ENCODE measurements at regions not wholly inside any gene's neighbourhood (a gene's known extent, or its start where the extent isn't known, plus 50 kb on each side); places are given as distances from the start of the nearest gene placed in this dataset.

DNA sequence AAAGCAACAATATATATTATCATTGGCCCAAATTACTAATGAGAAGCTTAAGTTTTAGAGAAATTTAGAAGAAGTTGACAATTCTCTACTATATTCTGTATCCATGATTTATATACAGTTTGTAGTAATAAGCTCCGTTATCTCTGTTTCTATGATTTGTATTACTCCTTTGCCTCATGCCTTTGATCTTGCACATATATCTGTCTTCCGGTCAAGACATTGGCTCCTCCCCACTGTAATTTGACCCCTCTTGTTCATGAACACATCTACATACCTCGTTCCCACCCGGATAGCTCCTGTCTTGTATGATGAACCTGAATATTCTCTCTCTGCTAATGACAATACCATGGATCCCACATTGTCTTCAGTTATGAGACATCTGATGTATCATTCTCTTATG is 581.0 kb upstream of the RGS18 start:
- TF ChIP-seq, protein P1, sequence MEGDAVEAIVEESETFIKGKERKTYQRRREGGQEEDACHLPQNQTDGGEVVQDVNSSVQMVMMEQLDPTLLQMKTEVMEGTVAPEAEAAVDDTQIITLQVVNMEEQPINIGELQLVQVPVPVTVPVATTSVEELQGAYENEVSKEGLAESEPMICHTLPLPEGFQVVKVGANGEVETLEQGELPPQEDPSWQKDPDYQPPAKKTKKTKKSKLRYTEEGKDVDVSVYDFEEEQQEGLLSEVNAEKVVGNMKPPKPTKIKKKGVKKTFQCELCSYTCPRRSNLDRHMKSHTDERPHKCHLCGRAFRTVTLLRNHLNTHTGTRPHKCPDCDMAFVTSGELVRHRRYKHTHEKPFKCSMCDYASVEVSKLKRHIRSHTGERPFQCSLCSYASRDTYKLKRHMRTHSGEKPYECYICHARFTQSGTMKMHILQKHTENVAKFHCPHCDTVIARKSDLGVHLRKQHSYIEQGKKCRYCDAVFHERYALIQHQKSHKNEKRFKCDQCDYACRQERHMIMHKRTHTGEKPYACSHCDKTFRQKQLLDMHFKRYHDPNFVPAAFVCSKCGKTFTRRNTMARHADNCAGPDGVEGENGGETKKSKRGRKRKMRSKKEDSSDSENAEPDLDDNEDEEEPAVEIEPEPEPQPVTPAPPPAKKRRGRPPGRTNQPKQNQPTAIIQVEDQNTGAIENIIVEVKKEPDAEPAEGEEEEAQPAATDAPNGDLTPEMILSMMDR (IDR thresholded peaks at IDR 0.05): no peak
- TF ChIP-seq POLR2A (IDR thresholded peaks at IDR 0.05): no peak
